ENCODE measurements at regions not wholly inside any gene's neighbourhood (a gene's known extent, or its start where the extent isn't known, plus 50 kb on each side); places are given as distances from the start of the nearest gene placed in this dataset.

GRCh38 chr6:50187351-50187921 is 137.7 kb upstream of the DEFB112 start:
- H3K4me3 ChIP-seq: no peak overlapping the region
- 63 to 70% methylated on average over 7 of the region's 7 CpGs for WGBS, 2 donors
- TF ChIP-seq, protein P1, sequence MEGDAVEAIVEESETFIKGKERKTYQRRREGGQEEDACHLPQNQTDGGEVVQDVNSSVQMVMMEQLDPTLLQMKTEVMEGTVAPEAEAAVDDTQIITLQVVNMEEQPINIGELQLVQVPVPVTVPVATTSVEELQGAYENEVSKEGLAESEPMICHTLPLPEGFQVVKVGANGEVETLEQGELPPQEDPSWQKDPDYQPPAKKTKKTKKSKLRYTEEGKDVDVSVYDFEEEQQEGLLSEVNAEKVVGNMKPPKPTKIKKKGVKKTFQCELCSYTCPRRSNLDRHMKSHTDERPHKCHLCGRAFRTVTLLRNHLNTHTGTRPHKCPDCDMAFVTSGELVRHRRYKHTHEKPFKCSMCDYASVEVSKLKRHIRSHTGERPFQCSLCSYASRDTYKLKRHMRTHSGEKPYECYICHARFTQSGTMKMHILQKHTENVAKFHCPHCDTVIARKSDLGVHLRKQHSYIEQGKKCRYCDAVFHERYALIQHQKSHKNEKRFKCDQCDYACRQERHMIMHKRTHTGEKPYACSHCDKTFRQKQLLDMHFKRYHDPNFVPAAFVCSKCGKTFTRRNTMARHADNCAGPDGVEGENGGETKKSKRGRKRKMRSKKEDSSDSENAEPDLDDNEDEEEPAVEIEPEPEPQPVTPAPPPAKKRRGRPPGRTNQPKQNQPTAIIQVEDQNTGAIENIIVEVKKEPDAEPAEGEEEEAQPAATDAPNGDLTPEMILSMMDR (IDR thresholded peaks at IDR 0.05): no peak

DNA sequence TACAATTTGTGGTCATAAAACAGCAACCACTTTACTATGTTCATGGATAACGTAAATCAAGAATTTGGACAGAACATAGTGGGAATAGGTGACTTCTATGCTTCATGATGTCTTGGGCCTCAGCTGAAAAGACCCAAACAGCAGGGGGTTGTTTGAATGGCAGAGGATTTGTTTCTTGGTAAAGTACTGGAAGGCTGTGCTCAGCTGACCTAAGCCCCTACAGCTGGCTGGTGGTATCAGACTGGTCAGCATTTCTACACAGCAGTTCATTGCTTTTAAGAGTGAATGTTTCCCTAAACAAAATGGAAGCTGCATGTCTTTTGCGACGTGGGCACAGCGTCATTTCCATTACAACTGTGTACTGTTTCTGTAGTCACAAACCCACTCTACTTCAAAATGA is 148.5 kb upstream of the DEFB112 start:
- no peak overlapping the region for H3K27ac ChIP-seq
- ATAC-seq: no peak
- TF ChIP-seq, protein P1 (IDR thresholded peaks at IDR 0.05): no peak
- no peaks in the 10 kb centered on the region for H3K36me3 ChIP-seq
- no peak for DNase-seq
- WGBS, 2 donors: 79 to 89% methylated on average over 4 of the region's 4 CpGs
- no peaks in the 10 kb centered on the region for H3K4me1 ChIP-seq
- H3K27me3 ChIP-seq: no peaks in the 10 kb centered on the region
- H3K4me3 ChIP-seq: no peak overlapping the region
- intact Hi-C loops (cut with DNase I): no loop called here
- H3K9me3 ChIP-seq: no peaks in the 10 kb centered on the region

More at GRCh38 chr6:50187351-50187921, 137.7 kb upstream of the DEFB112 start:
- Histone ChIP-seq H3K27ac (no peak overlapping the region), H3K27me3 (no peaks in the 10 kb centered on the region), H3K36me3 (no peaks in the 10 kb centered on the region), H3K9me3 (no peaks in the 10 kb centered on the region), H3K4me1 (no peaks in the 10 kb centered on the region)
- intact Hi-C loops (cut with DNase I): no loop called here
- ATAC-seq (no peak), DNase-seq (no peak)

DNA sequence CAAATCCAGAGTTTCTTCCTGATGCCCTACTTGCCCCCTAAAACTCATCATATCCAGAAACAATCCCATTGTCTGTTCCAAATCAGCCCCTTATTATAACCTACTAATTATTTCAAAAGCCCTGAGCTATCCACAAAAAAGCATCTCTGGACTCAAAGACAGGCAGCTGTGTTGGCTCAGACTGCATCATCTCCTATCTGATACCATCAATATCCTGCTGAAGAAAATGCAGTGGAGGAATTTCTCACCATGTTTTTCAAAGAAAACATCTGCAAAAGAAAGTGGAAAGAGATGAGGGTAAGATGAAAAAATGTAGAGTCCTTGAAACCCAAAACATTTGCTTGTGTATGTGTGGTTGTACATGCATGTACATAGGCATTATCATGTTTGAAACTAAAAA is 153.0 kb upstream of the DEFB112 start:
- no peak overlapping the region for H3K27ac ChIP-seq
- TF ChIP-seq, protein P1 (IDR thresholded peaks at IDR 0.05): no peak
- no peak overlapping the region for H3K4me3 ChIP-seq
- H3K36me3 ChIP-seq: no peaks in the 10 kb centered on the region
- intact Hi-C loops (cut with DNase I): no loop called here
- no peaks in the 10 kb centered on the region for H3K9me3 ChIP-seq
- H3K4me1 ChIP-seq: no peaks in the 10 kb centered on the region
- no peaks in the 10 kb centered on the region for H3K27me3 ChIP-seq
- ATAC-seq (no peak), DNase-seq (no peak)

GRCh38 chr6:50211582-50211981 is 161.9 kb upstream of the DEFB112 start:
- Histone ChIP-seq H3K36me3 (no peaks in the 10 kb centered on the region), H3K4me3 (no peak overlapping the region), H3K27me3 (no peaks in the 10 kb centered on the region), H3K9me3 (peaks cover 0 to 21% (median 0%) of the 10 kb centered on the region in 11 donors), H3K27ac (no peak overlapping the region), H3K4me1 (no peaks in the 10 kb centered on the region)
- no peak for ATAC-seq
- TF ChIP-seq, protein P1 (IDR thresholded peaks at IDR 0.05): no peak
- intact Hi-C loops (cut with DNase I): no loop called here
- DNase-seq: no peak
- 89 to 91% methylated on average over 1 of the region's 1 CpG for WGBS, 2 donors
